ENCODE measurements at regions not wholly inside any gene's neighbourhood (a gene's known extent, or its start where the extent isn't known, plus 50 kb on each side); places are given as distances from the start of the nearest gene placed in this dataset.

DNA sequence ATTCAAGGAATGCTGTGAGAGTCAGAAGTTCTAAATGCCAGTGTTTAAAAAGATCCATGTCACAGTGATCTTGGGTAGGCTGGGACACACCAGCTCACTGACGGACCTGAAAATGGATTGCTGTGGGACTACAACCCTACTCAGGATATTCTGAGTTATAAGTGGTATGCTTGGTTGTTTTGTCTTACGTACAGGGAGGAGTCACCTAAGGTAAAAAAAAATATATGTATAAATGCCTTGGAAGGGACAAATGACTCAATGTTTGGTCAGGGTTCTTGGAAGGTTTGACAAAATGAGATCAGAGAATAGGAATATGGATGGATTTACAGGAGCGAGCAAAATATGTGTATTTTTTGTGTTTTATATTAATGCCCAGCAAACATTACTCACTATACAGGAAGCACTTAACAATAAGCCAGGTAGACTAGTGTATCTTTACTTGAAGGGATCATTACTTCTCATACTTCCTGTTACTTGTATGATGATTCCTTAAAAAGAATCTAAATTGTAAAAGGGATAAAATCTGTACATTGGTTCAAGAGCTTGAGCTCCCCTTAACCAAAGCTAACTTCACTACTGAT is 767.3 kb downstream of the GBE1 start:
- TF ChIP-seq, protein P1, sequence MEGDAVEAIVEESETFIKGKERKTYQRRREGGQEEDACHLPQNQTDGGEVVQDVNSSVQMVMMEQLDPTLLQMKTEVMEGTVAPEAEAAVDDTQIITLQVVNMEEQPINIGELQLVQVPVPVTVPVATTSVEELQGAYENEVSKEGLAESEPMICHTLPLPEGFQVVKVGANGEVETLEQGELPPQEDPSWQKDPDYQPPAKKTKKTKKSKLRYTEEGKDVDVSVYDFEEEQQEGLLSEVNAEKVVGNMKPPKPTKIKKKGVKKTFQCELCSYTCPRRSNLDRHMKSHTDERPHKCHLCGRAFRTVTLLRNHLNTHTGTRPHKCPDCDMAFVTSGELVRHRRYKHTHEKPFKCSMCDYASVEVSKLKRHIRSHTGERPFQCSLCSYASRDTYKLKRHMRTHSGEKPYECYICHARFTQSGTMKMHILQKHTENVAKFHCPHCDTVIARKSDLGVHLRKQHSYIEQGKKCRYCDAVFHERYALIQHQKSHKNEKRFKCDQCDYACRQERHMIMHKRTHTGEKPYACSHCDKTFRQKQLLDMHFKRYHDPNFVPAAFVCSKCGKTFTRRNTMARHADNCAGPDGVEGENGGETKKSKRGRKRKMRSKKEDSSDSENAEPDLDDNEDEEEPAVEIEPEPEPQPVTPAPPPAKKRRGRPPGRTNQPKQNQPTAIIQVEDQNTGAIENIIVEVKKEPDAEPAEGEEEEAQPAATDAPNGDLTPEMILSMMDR (IDR thresholded peaks at IDR 0.05) = no peak
- no peak for TF ChIP-seq POLR2A (IDR thresholded peaks at IDR 0.05)
- TF ChIP-seq EP300 (IDR thresholded peaks at IDR 0.05; ENCODE audit: low read depth) = no peak
- no peak for TF ChIP-seq POLR2AphosphoS5 (IDR thresholded peaks at IDR 0.05)
